Ishikawa (cell line): ENCODE measurements at regions not wholly inside any gene's neighbourhood (a gene's known extent, or its start where the extent isn't known, plus 50 kb on each side); places are given as distances from the start of the nearest gene placed in this dataset.

Source experiments
- CEBPB ChIP-seq: IDR thresholded peaks from 2 replicates; pipeline ENCODE4 v1.6.1; 2012
- CREB1 ChIP-seq: IDR thresholded peaks from 2 replicates; pipeline ENCODE4 v1.6.1; 2012; ENCODE audit warnings: low read depth
- EP300 ChIP-seq: IDR thresholded peaks from 2 replicates; pipeline ENCODE4 v1.6.1; 2012; ENCODE audit warnings: borderline replicate concordance
- FOXM1 ChIP-seq: IDR thresholded peaks from 2 replicates; pipeline ENCODE4 v1.6.1; 2012; ENCODE audit warnings: low read depth, borderline replicate concordance
- MAX ChIP-seq: IDR thresholded peaks from 2 replicates; pipeline ENCODE4 v1.6.1; 2012
- NFIC ChIP-seq: IDR thresholded peaks from 2 replicates; pipeline ENCODE4 v1.6.1; 2012
- RAD21 ChIP-seq: IDR thresholded peaks from 2 replicates; pipeline ENCODE4 v1.6.1; 2012; ENCODE audit warnings: low read depth
- REST ChIP-seq: IDR thresholded peaks from 2 replicates; pipeline ENCODE4 v1.6.1; 2012; ENCODE audit warnings: low read depth, mild to moderate bottlenecking
- TAF1 ChIP-seq: IDR thresholded peaks from 2 replicates; pipeline ENCODE4 v1.6.1; 2012; ENCODE audit warnings: low read depth, mild to moderate bottlenecking
- TCF12 ChIP-seq: IDR thresholded peaks from 2 replicates; pipeline ENCODE4 v1.6.1; 2012; ENCODE audit warnings: low read depth
- TEAD4 ChIP-seq: IDR thresholded peaks from 2 replicates; pipeline ENCODE4 v1.6.1; 2012
- YY1 ChIP-seq: IDR thresholded peaks from 2 replicates; pipeline ENCODE4 v1.6.1; 2012; ENCODE audit warnings: low read depth
- ZBTB7A ChIP-seq: IDR thresholded peaks from 2 replicates; pipeline ENCODE4 v1.6.1; 2012; ENCODE audit warnings: low read depth

- TF ChIP-seq REST, result no peak
- TF ChIP-seq TAF1, result no peak
- TF ChIP-seq TCF12, result no peak
- TF ChIP-seq NFIC, result no peak
- TF ChIP-seq EP300, result no peak
- no peak for TF ChIP-seq CEBPB
- TF ChIP-seq YY1, result no peak
- no peak for TF ChIP-seq FOXM1
- TF ChIP-seq MAX, result no peak
- TF ChIP-seq CREB1, result no peak
- TF ChIP-seq TEAD4, result no peak
- TF ChIP-seq ZBTB7A, result no peak
- no peak for TF ChIP-seq RAD21
Observed at GRCh38 chr15:25238716-25239470, 199.9 kb downstream of the UBE3A start.
